Ishikawa (cell line): ENCODE measurements at regions not wholly inside any gene's neighbourhood (a gene's known extent, or its start where the extent isn't known, plus 50 kb on each side); places are given as distances from the start of the nearest gene placed in this dataset.

Source experiments
- RAD21 ChIP-seq: IDR thresholded peaks from 2 replicates; pipeline ENCODE4 v1.6.1; 2012; ENCODE audit warnings: low read depth
- REST ChIP-seq: IDR thresholded peaks from 2 replicates; pipeline ENCODE4 v1.6.1; 2012; ENCODE audit warnings: low read depth, mild to moderate bottlenecking
- YY1 ChIP-seq: IDR thresholded peaks from 2 replicates; pipeline ENCODE4 v1.6.1; 2012; ENCODE audit warnings: low read depth

GRCh38 chr13:99861771-99862170 lies 109.8 kb downstream of the ZIC5 start:
- TF ChIP-seq RAD21 (no peak), REST (no peak), YY1 (no peak)
